ENCODE measurements at regions not wholly inside any gene's neighbourhood (a gene's known extent, or its start where the extent isn't known, plus 50 kb on each side); places are given as distances from the start of the nearest gene placed in this dataset.

DNA sequence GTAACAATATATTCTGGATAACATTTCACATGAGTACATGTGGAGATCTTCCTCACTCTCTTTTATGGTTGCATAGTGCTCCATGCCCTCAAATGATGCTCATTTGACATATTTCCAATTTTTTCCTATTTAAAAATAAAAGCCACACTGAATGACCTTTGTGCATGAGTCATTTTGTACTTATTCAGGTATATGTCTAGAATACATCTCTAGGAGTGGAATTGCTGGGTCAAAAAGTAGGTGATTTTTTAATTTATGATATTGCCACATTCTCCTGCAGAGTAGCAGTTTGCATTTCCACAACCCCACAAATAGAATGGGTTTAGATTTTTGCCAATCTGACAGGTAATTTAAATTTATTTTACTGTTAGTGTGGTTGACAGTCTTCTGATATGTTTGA, 104.8 kb downstream of the RPAP3 start:
- TF ChIP-seq, protein P1, sequence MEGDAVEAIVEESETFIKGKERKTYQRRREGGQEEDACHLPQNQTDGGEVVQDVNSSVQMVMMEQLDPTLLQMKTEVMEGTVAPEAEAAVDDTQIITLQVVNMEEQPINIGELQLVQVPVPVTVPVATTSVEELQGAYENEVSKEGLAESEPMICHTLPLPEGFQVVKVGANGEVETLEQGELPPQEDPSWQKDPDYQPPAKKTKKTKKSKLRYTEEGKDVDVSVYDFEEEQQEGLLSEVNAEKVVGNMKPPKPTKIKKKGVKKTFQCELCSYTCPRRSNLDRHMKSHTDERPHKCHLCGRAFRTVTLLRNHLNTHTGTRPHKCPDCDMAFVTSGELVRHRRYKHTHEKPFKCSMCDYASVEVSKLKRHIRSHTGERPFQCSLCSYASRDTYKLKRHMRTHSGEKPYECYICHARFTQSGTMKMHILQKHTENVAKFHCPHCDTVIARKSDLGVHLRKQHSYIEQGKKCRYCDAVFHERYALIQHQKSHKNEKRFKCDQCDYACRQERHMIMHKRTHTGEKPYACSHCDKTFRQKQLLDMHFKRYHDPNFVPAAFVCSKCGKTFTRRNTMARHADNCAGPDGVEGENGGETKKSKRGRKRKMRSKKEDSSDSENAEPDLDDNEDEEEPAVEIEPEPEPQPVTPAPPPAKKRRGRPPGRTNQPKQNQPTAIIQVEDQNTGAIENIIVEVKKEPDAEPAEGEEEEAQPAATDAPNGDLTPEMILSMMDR (conservative IDR thresholded peaks at IDR 0.05; ENCODE audit: low read depth in 2 of 2) = no peak
- TF ChIP-seq POLR2AphosphoS5 (IDR thresholded peaks at IDR 0.05; ENCODE audit: low read depth) (no peak), EZH2 (IDR thresholded peaks at IDR 0.05; ENCODE audit: low read depth, unreplicated experiment) (no peak), NANOG (IDR thresholded peaks at IDR 0.05; ENCODE audit: borderline replicate concordance) (no peak), JUNB (IDR thresholded peaks at IDR 0.05; ENCODE audit: unreplicated experiment) (no peak), STAT1 (IDR thresholded peaks at IDR 0.05; ENCODE audit: unreplicated experiment) (no peak), EZH2phosphoT487 (IDR thresholded peaks at IDR 0.05; ENCODE audit: unreplicated experiment) (no peak), CREB1 (CRISPR knock-in tag; IDR thresholded peaks at IDR 0.05; ENCODE audit: low read depth) (no peak), ZNF114 (CRISPR knock-in tag; IDR thresholded peaks at IDR 0.05) (no peak)
- TF ChIP-seq, protein P2, sequence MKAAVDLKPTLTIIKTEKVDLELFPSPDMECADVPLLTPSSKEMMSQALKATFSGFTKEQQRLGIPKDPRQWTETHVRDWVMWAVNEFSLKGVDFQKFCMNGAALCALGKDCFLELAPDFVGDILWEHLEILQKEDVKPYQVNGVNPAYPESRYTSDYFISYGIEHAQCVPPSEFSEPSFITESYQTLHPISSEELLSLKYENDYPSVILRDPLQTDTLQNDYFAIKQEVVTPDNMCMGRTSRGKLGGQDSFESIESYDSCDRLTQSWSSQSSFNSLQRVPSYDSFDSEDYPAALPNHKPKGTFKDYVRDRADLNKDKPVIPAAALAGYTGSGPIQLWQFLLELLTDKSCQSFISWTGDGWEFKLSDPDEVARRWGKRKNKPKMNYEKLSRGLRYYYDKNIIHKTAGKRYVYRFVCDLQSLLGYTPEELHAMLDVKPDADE (IDR thresholded peaks at IDR 0.05) = no peak
- TF ChIP-seq, protein P3, sequence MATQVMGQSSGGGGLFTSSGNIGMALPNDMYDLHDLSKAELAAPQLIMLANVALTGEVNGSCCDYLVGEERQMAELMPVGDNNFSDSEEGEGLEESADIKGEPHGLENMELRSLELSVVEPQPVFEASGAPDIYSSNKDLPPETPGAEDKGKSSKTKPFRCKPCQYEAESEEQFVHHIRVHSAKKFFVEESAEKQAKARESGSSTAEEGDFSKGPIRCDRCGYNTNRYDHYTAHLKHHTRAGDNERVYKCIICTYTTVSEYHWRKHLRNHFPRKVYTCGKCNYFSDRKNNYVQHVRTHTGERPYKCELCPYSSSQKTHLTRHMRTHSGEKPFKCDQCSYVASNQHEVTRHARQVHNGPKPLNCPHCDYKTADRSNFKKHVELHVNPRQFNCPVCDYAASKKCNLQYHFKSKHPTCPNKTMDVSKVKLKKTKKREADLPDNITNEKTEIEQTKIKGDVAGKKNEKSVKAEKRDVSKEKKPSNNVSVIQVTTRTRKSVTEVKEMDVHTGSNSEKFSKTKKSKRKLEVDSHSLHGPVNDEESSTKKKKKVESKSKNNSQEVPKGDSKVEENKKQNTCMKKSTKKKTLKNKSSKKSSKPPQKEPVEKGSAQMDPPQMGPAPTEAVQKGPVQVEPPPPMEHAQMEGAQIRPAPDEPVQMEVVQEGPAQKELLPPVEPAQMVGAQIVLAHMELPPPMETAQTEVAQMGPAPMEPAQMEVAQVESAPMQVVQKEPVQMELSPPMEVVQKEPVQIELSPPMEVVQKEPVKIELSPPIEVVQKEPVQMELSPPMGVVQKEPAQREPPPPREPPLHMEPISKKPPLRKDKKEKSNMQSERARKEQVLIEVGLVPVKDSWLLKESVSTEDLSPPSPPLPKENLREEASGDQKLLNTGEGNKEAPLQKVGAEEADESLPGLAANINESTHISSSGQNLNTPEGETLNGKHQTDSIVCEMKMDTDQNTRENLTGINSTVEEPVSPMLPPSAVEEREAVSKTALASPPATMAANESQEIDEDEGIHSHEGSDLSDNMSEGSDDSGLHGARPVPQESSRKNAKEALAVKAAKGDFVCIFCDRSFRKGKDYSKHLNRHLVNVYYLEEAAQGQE (IDR thresholded peaks at IDR 0.05; ENCODE audit: unreplicated experiment) = no peak

All from GM23338 (cell line).